OCI-LY7 (cell line): ENCODE measurements at regions not wholly inside any gene's neighbourhood (a gene's known extent, or its start where the extent isn't known, plus 50 kb on each side); places are given as distances from the start of the nearest gene placed in this dataset.

Experiments
- BruUV-seq: library from RNA; stranded (reverse); fragments of 400-500 nt; replicated peaks from 2 replicates; lab custom pipeline; 2021; lab: Mats Ljungman, UMichigan
- CTCF ChIA-PET: fragments of 300-600 bp; sonication (Branson Sonifier 250); formaldehyde crosslinking; loops from one replicate; lab custom pipeline; 2022; ENCODE audit warnings: antibody characterized with exemption; ENCODE audit not compliant: unreplicated experiment; lab: Charles Lee
- POLR2A ChIA-PET: fragments of 300-600 bp; sonication (Branson Sonifier 250); formaldehyde crosslinking; loops from one replicate; lab custom pipeline; 2022; ENCODE audit warnings: antibody characterized with exemption; lab: Charles Lee
- DNase-seq: peaks from one replicate; pipeline ENCODE4 v3.0.0-alpha.2; 2015; ENCODE audit warnings: low spot score
- H2AFZ ChIP-seq: fragments of 200-600 bp; sonication (generic), shearing (Covaris generic); 2 replicates; pipeline ENCODE4 v1.6.1; 2014; ENCODE audit warnings: mild to moderate bottlenecking, antibody characterized with exemption, low read length, moderate library complexity
- H3K27ac ChIP-seq: fragments of 200-600 bp; sonication (generic); 2 replicates; pipeline ENCODE4 v1.5.1; 2014; ENCODE audit warnings: mixed run types, low read depth, mild to moderate bottlenecking, moderate library complexity, low read length, inconsistent platforms; ENCODE audit not compliant: poor library complexity, severe bottlenecking
- H3K36me3 ChIP-seq: fragments of 200-600 bp; sonication (generic); 2 replicates; pipeline ENCODE4 v1.6.1; 2014; ENCODE audit warnings: mild to moderate bottlenecking, antibody characterized with exemption, low read length, moderate library complexity, mixed read lengths; ENCODE audit not compliant: insufficient read depth
- H3K4me1 ChIP-seq: fragments of 200-600 bp; sonication (generic); 2 replicates; pipeline ENCODE4 v1.5.1; 2014; ENCODE audit warnings: mild to moderate bottlenecking, low read length; ENCODE audit not compliant: insufficient read depth, poor library complexity, severe bottlenecking
- H3K4me2 ChIP-seq: fragments of 200-600 bp; sonication (generic); 2 replicates; pipeline ENCODE4 v1.6.1; 2014; ENCODE audit warnings: mild to moderate bottlenecking, low read length
- H3K4me3 ChIP-seq: fragments of 200-600 bp; sonication (generic); 2 replicates; pipeline ENCODE4 v1.5.1; 2014; ENCODE audit warnings: mild to moderate bottlenecking, low read depth, low read length; ENCODE audit not compliant: poor library complexity, severe bottlenecking
- H3K79me2 ChIP-seq: fragments of 200-600 bp; sonication (generic); 2 replicates; pipeline ENCODE4 v1.6.1; 2016; ENCODE audit warnings: low read depth, mild to moderate bottlenecking, low read length, moderate library complexity, mixed read lengths; ENCODE audit not compliant: insufficient read depth
- H3K9me2 ChIP-seq: fragments of 200-600 bp; sonication (generic); 2 replicates; pipeline ENCODE4 v1.6.1; 2016; ENCODE audit warnings: mild to moderate bottlenecking, low read length, mixed read lengths; ENCODE audit not compliant: insufficient read depth
- H3K9me3 ChIP-seq: fragments of 200-600 bp; sonication (generic); 2 replicates; pipeline ENCODE4 v1.6.1; 2014; ENCODE audit warnings: mild to moderate bottlenecking, mixed run types, low read length, mixed read lengths
- H4K20me1 ChIP-seq: fragments of 200-600 bp; sonication (generic); 2 replicates; pipeline ENCODE4 v1.6.1; 2014; ENCODE audit warnings: mild to moderate bottlenecking, antibody characterized with exemption, low read length, moderate library complexity, mixed read lengths; ENCODE audit not compliant: insufficient read depth
- CTCF ChIP-seq: fragments of 200-600 bp; sonication (generic); conservative IDR thresholded peaks from 2 replicates; pipeline ENCODE4 v1.5.1; 2014; ENCODE audit warnings: mild to moderate bottlenecking, antibody characterized with exemption, low read length, moderate library complexity, mixed read lengths
- EZH2phosphoT487 ChIP-seq: fragments of 200-600 bp; sonication (generic); IDR thresholded peaks from 2 replicates; pipeline ENCODE4 v1.6.1; 2018; ENCODE audit warnings: low read depth, borderline replicate concordance, mild to moderate bottlenecking, mixed run types, antibody characterized with exemption, low read length, moderate library complexity, mixed read lengths
- intact Hi-C: fragments of 100-400 bp; cut with micrococcal nuclease; formaldehyde crosslinking; loops from one replicate; pipeline ENCODE4 v1.10.0; 2022; ENCODE audit not compliant: unreplicated experiment

- BruUV-seq: no TSS peak
- ChIA-PET POLR2A (no interaction called here), CTCF (no interaction called here)
- Histone ChIP-seq H4K20me1 (no peaks in the 10 kb centered on the region), H3K36me3 (no peaks in the 10 kb centered on the region), H3K4me3 (no peak overlapping the region), H3K9me3 (no peaks in the 10 kb centered on the region), H2AFZ (no peak overlapping the region), H3K79me2 (no peaks in the 10 kb centered on the region), H3K4me2 (no peak overlapping the region), H3K27ac (no peak overlapping the region), H3K4me1 (no peaks in the 10 kb centered on the region), H3K9me2 (no peaks in the 10 kb centered on the region)
- intact Hi-C loops: no loop called here
- TF ChIP-seq EZH2phosphoT487 (no peak), CTCF (no peak)
- no peak for DNase-seq
Observed at GRCh38 chr1:30250338-30250983, 472.9 kb downstream of the MATN1 start.

GRCh38 chr1:30249446-30250337 lies 473.7 kb downstream of the MATN1 start:
- DNase-seq: no peak
- no peak overlapping the region for H3K4me3 ChIP-seq
- H3K79me2 ChIP-seq: no peaks in the 10 kb centered on the region
- H3K9me2 ChIP-seq: no peaks in the 10 kb centered on the region
- TF ChIP-seq CTCF (no peak), EZH2phosphoT487 (no peak)
- BruUV-seq: no TSS peak
- POLR2A ChIA-PET: no interaction called here
- H3K36me3 ChIP-seq: no peaks in the 10 kb centered on the region
- no peak overlapping the region for H3K4me2 ChIP-seq
- H4K20me1 ChIP-seq: no peaks in the 10 kb centered on the region
- intact Hi-C loops: no loop called here
- no peak overlapping the region for H2AFZ ChIP-seq
- no peaks in the 10 kb centered on the region for H3K4me1 ChIP-seq
- H3K9me3 ChIP-seq: no peaks in the 10 kb centered on the region
- H3K27ac ChIP-seq: no peak overlapping the region
- CTCF ChIA-PET: no interaction called here

- H3K79me2 ChIP-seq: no peaks in the 10 kb centered on the region
- ChIA-PET CTCF (no interaction called here), POLR2A (no interaction called here)
- no peak for TF ChIP-seq EZH2phosphoT487
- TF ChIP-seq CTCF: no peak
- H3K9me3 ChIP-seq: no peaks in the 10 kb centered on the region
- no peak overlapping the region for H2AFZ ChIP-seq
- BruUV-seq: no TSS peak
- no peak overlapping the region for H3K4me3 ChIP-seq
- no peaks in the 10 kb centered on the region for H3K9me2 ChIP-seq
- H3K4me2 ChIP-seq: no peak overlapping the region
- H4K20me1 ChIP-seq: no peaks in the 10 kb centered on the region
- H3K4me1 ChIP-seq: no peaks in the 10 kb centered on the region
- intact Hi-C loops: no loop called here
- no peak for DNase-seq
- no peaks in the 10 kb centered on the region for H3K36me3 ChIP-seq
- H3K27ac ChIP-seq: no peak overlapping the region
Observed at GRCh38 chr1:30248774-30249173, 474.6 kb downstream of the MATN1 start.
